SU-DHL-6 (cell line): ENCODE measurements at regions not wholly inside any gene's neighbourhood (a gene's known extent, or its start where the extent isn't known, plus 50 kb on each side); places are given as distances from the start of the nearest gene placed in this dataset.

Experiments
- EZH2phosphoT487 ChIP-seq: fragments of 200-600 bp; sonication (generic), shearing (Covaris generic); conservative IDR thresholded peaks from 2 replicates; pipeline ENCODE4 v1.6.1; 2018; ENCODE audit warnings: mild to moderate bottlenecking, antibody characterized with exemption, low read length, moderate library complexity, mixed read lengths
- TF ChIP-seq, protein P1 (sequence below): fragments of 200-600 bp; sonication (generic); IDR thresholded peaks from one replicate; pipeline ENCODE4 v1.5.1; 2017; ENCODE audit warnings: antibody characterized with exemption, mild to moderate bottlenecking, low read length, moderate library complexity; ENCODE audit not compliant: insufficient read depth, poor library complexity, severe bottlenecking

DNA sequence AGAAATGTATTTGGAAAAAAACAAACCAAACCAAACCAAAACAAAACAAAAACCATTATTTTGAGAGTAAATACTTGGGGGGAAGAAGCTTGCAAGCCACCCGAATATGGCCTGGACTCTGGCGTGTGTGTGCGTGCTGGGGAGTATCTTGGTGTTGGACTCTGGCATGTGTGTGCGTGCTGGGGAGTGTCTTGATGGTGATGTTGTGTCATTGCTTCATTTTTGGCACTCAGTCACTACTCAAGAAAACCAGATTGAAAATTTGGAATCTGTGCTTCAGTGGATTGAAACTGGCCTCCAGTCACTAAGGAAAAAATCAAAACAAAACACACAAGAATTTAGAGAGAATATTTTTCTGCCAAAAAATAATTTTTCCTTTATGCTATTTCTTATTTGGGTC, 76.1 kb downstream of the ARRDC3 start:
- TF ChIP-seq, protein P1, sequence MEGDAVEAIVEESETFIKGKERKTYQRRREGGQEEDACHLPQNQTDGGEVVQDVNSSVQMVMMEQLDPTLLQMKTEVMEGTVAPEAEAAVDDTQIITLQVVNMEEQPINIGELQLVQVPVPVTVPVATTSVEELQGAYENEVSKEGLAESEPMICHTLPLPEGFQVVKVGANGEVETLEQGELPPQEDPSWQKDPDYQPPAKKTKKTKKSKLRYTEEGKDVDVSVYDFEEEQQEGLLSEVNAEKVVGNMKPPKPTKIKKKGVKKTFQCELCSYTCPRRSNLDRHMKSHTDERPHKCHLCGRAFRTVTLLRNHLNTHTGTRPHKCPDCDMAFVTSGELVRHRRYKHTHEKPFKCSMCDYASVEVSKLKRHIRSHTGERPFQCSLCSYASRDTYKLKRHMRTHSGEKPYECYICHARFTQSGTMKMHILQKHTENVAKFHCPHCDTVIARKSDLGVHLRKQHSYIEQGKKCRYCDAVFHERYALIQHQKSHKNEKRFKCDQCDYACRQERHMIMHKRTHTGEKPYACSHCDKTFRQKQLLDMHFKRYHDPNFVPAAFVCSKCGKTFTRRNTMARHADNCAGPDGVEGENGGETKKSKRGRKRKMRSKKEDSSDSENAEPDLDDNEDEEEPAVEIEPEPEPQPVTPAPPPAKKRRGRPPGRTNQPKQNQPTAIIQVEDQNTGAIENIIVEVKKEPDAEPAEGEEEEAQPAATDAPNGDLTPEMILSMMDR, result no peak
- TF ChIP-seq EZH2phosphoT487, result no peak
